ENCODE measurements at regions not wholly inside any gene's neighbourhood (a gene's known extent, or its start where the extent isn't known, plus 50 kb on each side); places are given as distances from the start of the nearest gene placed in this dataset.

DNA sequence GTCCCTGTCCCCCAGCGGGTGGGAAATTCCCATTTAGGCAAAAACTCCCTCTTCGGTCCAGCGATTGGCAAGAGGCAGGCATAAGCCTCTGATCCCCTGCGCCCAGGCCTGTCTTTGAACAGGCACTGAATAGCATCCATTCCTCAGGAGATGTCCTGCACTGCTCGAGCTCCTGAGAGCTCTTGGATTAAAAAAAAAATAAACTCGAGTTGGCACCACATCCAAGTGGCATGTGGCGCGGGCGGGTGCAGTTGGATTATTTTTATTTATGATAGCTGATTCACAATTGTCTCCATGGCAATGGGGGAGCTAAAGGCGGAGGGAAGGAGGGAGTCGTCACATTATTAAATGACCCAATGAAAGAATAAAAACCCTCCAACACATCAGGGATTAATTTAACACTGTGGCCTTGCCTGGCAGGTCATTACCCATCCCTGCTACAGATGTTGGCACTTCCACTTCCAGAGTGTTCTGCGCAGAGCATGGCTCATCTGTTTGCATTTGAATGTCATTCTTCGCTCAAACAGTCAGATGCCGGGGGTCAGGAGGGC is 207.2 kb downstream of the AACS start:
- DNase-seq: no peak

DNA sequence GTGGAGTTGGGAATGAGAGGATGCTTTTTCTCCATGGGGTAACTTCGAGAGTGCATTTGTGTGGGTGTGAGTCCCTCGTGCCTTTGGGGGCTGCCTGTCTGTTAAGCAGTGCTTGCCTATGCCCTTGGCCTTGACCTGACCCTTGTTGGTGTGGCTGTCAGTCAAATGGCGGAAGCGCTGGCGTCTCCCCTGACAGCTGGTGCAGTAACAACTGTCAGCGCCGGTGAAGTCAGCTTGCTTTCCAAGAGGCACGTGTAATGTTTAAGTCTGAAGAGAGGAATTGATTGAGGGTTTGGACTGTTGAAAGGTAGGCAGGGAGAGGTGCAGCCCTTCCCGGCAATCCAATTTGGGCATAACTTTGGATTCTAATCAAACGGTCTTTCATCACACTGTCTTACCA is 211.3 kb downstream of the AACS start:
- DNase-seq: no peak

DNA sequence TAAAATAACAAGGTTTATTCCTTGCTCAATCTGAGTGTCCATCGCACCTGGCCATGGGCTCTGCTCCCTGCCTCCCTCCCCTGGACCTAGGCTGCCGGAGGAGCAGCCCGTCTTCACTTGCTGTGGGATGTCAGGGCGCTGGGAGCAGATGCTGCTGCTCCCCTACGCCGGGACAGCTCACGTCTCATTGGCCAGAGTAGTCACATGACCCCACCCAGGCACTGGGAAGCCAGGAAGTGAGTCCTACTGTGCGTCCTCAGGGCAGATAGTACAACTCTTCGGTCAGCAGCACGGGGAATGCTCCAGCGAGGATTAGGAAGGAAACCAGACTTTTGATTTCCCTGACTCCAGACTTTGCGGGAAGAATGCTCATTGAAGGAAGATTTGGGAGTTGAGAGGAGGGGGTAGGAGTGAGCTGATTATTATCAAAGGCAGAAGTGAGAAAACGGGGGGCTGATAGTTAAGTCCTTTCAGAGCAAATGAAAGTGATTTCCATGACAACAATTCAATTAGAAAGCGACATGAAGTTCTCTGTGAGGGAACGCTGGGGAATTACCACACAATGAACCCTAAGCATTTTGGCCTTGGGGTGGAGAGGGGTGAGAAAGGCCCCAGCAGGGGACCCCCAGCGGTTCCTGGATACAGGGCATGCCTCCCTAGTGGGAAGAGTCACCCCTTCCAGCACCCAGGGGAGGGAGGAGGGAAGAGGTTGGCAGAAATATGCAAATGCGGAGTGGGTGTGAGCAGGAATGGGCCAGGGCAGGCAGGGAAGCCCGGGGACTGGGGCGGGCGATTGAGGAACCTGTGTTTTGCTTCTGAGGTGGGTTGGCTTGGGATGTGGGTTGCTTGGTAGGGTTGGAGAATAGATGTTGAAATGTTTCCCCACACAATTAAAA is 215.5 kb downstream of the AACS start:
- no peak for DNase-seq

DNA sequence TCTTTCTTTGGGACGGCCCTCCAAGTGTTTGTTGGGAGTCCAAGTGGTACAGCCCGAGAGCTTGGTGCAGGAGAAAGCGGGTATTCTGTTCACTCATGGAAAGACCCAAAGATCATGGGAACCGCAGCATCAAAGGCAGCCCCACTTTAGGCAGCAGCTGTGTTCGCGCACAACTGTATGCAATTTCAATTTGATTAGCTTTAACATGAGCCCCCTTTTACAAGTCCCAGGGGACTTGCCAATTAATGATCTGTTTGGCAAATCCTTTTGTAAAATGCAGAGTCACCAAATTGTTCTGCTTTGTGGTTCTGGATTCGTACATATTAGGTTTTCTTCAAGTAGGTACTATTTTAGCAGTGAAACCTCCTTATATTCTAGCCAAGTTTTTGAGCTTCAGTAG is 217.7 kb downstream of the AACS start:
- no peak for DNase-seq

DNA sequence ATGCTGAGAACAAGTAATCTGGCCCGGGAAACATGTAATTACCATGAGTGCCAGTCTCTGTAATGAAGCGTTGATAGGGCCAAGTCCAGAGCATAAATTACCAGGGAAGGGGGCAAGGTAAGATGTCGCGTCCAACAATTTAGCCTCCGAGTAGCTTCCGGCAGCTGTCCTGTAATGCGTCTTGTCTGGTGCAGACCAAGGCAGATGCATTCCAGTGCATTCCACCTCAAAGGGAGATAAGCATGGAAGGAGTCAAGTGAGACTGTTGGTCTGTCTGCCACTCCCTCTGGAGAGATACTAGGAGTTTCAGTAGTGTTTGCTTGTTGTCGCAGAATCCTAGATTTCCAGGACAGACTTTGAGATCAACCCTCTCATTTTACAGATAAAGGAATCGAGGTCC is 218.3 kb downstream of the AACS start:
- no peak for DNase-seq

DNA sequence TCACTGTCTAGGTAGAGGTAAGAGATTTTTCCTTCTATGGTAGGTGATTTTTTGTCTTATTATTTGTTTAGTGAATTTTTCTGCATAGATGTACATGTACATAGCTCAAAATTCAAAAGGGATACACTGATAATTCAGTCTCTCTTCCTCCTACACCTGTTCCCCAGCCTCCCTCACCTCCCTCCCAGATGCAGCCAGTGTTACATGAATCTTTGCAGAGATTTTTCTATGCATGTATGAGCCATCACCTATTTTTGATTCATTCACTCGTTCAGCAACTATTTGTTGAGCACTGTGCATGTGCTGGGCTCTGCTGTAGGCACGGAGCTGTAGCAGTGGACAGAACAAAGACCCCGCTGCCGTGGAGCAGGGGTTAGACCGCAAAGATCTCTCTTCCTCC is 218.9 kb downstream of the AACS start:
- DNase-seq: no peak

DNA sequence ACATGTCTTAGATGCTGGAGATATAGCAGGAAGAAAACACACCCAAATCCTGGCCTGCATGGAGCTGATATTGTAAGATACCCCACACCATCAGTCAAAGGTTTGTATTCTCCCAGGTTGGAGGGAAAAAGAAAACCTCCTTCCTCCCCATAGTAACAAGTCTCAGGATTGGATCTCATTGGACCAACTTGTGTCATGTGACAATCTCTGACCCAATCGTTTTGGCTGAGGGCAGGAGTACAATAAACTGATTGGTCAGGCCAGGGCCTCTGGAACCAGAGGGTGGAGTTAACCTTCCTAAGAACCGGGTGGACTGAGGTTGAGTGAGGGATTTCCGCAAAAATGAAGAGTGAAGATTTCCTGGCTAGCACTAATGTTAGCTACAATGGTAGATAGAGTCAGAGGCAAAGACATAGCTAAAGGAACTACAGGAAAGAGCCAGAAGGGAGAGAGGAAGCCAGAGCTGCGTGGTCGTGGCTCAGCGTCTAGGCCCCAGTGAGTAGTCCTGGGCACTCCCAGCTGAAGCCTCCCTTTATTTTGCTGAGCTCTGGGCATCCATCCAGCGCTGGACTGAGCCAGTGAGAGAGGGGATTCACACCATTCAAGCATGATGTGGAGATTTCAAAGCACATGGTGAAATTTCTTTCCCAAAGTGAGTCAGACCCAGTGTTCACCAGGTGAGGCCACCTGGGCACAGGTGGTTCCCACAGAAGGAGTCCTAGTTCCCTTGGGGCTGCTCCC is 219.9 kb downstream of the AACS start:
- no peak for DNase-seq

DNA sequence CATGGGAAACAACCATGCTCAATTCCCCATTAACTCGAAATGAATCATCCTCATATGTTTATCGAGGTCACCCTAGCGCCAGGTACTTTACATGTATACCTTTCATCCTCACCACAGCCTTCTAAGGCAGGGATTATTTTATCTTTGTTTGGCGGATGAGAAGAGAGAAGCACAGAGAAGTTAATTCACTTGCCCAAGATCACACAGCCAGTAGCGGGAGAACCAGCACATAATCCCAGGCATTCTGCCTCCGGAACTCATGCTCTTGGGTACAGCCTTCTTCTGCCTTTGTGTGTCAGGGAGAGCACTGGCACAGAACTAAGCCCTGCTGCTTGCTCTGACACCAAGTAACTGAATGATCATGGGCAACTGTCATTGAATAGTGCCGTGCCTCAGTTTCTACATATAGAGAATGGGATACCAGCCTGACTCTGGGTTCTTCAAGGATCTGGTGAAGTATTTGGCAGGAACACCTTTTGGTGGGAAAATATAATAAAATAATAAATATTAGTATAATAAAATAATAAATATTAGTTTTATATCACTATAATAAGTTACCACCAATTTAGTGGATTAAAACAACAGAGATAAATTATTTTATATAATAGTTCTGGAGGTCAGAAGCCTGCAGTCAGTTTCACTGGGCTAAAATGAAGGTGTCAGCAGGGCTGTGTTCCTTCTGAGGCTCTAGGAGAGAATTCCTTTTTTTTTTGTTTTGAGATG is 220.9 kb downstream of the AACS start:
- DNase-seq: no peak

DNA sequence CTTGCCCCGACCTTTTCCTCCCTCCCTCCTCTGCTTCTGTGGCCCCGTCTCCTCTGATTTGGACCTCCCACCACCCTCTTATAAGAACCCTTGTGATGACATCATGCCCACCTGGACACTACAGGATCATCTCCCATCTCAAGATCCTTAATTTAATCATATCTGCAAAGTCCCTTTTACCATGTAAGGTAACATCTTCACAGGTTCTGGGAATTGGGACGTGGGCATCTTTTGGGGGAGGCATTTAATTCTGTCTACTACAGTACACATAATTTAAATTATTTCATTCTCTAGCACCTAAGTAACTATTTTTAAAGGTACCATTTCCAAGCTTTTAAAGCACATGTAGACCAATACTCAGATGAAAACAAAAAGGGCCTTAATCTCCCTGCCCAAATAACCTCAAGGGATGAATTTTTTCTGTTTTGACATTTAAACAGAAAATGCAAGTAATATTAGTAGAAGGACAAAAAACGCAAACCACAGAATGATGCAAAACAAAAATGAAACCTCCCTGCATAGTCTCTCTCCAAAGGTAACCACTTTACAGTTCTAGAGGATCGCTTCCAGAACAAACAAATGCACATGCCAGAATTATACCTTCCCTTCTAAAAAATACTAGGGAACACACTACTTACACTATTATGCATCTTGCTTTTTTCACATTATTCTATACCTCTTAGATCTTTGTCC is 222.1 kb downstream of the AACS start:
- no peak for DNase-seq

DNA sequence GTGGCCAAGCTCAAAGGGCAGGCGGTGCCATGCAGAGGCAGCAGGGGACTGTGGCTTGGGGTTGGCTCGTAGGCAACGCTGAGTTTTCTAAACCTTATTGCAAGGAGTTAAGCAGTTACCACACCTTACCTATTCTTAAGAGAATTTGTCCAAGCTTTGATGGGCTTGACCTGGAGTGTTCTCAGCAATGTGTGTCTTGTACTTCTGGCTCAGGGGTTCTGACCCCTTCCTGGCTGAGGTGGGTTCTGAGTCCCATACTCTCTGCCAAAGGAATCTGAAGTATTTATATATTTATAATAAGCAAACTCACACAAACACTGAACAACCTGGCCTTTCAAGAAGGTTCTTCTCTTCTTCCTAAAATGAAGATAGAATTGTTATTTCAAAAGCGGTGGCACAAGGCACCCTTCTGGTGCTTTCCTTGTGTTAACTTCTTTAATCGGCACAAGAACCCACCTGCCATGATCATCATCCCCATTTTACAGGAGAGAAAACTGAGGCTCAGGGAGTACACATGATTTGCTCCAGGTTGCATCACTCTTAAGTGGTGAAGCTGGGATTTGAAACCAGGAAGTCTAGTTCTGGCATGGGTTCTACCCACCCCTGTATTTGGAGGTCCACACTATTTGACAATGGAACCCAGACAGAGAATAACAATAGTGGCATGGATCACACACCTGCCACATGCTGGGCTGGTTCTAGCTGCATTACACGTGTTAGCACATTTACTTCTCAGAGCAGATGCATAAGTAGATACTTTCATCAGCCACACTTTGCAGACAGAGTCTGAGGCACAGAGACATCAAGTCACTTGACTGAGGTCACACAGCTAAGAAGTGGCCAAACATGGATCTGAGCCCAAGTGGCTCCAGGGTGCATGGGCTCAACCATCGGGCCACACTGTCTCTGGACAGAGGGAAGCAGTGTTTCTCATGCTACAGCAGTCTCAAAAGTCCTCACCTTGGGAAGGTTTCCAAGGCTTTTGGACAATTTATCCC is 224.0 kb downstream of the AACS start:
- DNase-seq: no peak

DNA sequence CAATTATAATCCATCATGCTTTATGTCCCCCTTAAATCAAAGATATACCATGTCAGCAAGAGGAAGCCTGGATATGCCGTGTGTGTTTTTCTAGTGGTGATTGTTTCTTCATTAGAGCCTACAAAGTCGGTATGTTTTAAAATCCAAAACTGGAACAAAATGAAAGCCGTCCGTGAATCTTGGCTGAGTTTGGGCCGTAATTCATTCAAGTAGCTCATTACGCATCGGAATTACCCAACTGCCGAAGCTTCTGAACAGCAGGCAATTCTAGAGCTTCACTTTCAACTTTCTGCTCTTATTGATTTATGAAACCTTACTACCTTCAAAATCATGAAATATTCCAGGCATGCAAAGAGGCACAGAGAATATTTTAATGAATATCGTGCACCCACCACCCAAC is 224.7 kb downstream of the AACS start:
- DNase-seq: no peak

DNA sequence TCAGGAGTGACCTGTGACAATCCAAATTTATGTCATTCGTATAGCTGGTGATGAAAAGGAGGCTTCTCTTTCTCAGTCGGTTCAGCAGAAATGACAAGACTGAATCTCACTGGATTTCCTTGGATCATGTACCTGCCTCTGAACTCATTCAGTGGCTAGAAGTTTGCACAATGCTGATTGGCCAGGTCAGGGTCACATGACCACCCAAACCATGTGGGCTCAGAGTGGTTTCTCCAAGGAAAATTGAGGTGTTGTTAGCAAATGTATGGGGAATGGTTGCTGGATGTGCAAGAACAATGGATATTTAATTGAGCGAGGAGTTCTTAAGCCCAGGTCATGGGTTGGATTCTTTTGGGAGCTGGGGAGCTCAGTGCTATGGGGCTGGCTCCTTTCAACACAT is 227.5 kb downstream of the AACS start:
- DNase-seq: no peak

DNA sequence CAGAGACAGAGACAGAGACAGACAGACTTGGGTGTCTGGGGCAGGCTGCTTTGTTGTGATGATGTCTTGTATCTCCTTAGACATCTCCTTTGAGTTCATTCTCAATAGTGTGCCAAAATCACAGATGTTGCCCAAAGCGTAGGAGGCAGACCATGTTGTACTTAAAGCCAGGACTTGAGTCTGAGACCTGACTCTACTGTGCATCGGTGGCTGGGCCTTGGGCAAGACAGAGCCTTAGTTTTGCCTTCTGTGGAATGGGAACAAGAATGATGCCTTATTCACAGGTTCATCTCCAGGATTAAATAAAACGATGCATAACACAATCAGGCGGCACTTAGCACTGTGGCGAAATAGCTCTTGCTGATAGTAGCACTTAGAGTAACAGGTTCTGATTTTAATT is 230.3 kb downstream of the AACS start:
- DNase-seq: no peak

DNA sequence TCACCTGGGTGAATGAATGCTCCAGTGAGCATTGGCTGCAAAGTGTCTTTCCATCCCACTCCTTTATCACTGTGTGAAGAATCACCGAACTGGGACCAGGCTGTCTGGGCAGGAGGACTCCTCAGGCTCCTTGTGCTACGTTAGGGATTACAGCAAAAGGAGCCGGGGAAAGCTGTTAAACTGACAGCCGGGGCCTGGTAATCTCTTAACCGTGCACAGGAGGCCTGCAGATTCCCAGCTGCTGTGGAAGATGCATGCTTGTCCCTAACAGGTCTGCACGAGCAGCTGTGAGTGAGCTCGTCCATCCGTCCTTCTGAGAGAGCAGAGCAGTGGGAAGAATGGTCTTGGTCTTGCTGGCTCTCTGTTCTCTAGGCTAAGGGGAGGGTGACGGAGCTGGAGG is 231.5 kb downstream of the AACS start:
- no peak for DNase-seq

DNA sequence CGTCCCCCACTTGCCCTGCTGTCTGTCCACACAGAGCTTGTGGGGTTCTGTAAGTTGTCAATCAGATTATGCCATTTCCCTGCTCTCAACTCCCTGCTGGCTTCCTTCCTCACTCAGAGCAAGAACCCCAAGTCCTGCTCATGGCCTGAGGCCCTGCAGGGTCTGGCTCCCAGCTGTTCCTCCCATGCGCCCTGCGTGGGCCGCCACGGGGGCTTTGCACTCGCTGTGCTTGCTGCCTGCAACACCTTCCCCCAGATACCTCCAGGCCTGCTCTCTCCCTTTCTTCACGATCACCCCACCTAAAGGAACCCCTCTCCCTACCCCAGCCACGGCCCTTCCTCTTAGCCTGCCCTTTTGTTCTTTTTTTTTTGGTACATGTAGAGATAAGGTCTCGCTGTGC is 234.6 kb downstream of the AACS start:
- DNase-seq: no peak

DNA sequence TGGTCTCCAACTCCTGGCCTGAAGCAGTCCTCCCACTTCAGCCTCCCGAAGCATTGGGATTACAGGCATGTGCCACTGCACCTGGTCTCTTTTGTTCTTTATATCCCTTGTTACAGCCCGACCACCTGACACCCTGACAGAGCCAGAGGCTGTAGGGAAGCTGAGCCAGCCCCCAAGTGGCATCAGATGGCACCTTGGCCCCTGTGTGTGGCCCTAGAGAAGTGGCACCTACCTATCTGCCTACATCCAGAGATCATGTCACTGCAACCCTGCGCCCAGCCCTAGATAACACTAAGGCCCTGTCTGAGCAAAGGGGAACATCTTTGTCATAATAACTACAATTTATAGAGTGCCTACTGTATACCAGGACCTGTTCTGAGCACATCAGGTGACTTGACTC is 235.0 kb downstream of the AACS start:
- DNase-seq: no peak

DNA sequence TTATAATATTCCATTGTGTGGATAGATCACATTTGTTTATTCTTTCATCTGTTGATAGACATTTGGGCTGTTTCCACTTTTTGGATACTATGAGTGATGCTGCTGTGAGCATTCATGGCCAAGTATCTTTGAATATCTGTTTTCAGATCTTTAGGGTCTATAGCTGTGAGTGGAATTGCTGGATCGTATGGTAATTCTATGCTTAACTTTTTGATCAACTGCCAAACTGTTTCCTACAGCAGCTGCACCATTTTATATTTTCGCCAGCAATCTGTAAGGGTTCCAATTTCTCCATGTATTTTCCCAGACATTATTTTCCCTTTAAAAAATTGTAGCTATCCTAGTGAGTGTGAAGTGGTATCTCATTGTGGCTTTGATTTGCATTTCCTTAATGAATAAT is 238.1 kb downstream of the AACS start:
- no peak for DNase-seq

DNA sequence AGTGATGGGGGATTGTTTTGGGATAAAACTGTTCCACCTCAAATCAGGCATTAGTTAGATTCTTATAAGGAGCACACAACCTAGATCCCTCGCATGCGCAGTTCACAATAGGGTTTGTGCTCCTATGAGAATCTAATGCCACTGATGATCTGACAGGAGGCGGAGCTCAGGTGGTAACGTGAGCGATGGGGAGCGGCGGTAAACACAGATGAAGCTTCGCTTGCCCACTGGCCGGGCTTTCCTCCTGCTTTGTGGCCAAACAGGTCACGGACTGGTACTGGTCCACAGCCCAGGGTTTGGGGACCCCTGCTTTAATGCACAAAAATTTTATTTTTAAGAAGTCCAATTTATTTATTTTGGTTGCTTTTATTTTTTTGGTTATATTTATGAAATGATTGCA is 238.8 kb downstream of the AACS start:
- DNase-seq: no peak

DNA sequence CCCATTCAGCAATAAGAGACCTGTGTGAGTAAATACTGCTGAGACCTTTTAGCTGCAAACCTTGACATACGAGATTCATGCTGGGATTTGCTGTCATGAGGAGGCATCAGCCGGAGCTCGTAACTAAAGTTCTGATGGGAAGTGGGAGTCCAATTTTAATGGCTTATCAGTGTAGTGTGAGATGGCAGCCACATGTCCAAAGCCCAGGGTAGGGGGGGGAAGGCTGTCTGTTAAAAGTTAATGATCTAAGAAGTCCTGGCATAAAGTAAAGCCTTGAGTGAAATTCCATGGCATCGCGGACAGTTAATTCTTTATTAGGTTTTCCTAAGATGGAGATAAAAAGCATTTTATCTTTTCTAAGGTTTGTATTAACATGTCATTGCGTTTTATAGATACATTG is 240.0 kb downstream of the AACS start:
- DNase-seq: no peak

DNA sequence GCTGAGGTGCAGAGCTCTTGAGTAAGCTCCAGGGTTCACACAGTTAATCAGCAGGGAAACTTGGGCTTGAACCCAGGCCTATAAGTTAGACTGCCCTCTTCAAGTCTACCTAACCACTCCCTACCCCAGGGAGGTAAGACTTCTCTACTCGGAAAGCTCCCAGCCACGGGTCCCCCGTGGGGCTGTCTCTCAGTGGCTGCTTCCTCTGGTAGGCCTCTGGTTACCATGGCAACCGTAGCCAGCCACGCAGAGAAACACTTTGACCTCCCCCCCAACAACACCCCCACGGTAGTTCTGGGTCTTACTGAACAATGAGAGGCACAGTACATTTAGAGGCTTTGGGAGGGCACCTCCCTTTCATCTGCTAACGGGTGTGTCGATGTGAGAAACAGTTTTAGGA is 245.2 kb downstream of the AACS start:
- no peak for DNase-seq

DNA sequence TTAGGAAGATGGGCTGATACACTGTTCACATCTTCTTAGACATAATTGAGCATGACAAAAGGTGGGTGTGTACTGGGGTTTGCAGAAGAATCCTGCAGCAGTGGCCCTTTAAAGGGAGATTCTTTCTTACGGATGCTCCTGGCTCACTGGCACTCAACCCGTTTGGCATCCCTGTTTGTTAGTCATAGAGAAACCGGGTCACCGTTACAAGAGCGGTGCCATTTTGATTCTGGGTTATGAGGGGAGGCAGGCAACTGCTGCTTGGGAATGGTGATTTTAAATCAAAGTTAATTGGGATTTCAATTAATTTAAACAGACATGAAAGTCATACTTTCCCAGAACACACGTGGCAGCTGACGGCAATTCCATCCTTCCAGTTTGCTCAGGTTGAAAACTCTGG is 245.8 kb downstream of the AACS start:
- DNase-seq: no peak

Measured in C1 segment of cervical spinal cord (tissue), 14 donors.